ENCODE measurements at regions not wholly inside any gene's neighbourhood (a gene's known extent, or its start where the extent isn't known, plus 50 kb on each side); places are given as distances from the start of the nearest gene placed in this dataset.

GRCh38 chr4:83170952-83171399, 56.4 kb upstream of the PLAC8 start:
- no peak for DNase-seq

Data from NCI-H2029 treated with DMSO at 0.1 percent for 48 hours (cell line).